DMS 273 treated with DMSO at 0.1 percent for 48 hours (cell line): ENCODE measurements at regions not wholly inside any gene's neighbourhood (a gene's known extent, or its start where the extent isn't known, plus 50 kb on each side); places are given as distances from the start of the nearest gene placed in this dataset.

Source experiments
- DNase-seq: peaks from one replicate; lab custom pipeline; 2025; lab: John Stamatoyannopoulos, UW

GRCh38 chr5:179497636-179498340 lies 52.6 kb upstream of the RUFY1 start:
- peak; percentile 39 for DNase-seq

- no peak for DNase-seq
These were observed 54.4 kb upstream of the RUFY1 start for GRCh38 chr5:179495906-179496455.

GRCh38 chr5:179494774-179495526 lies 55.4 kb upstream of the RUFY1 start:
- no peak for DNase-seq

- DNase-seq: no peak
These were observed 61.4 kb upstream of the RUFY1 start for GRCh38 chr5:179488975-179489374.

- DNase-seq: no peak
These were observed 61.9 kb upstream of the RUFY1 start for GRCh38 chr5:179488491-179488890.

GRCh38 chr5:179487145-179487544 lies 63.2 kb upstream of the RUFY1 start:
- DNase-seq: no peak

GRCh38 chr5:179486596-179487051 lies 63.7 kb upstream of the RUFY1 start:
- DNase-seq: peak; percentile 11

GRCh38 chr5:179485845-179486575 lies 64.3 kb upstream of the RUFY1 start:
- DNase-seq: no peak

GRCh38 chr5:179484761-179485160 lies 65.6 kb upstream of the RUFY1 start:
- DNase-seq: no peak

- no peak for DNase-seq
These were observed 66.2 kb upstream of the RUFY1 start for GRCh38 chr5:179484201-179484600.

GRCh38 chr5:179478624-179479023 lies 71.7 kb upstream of the RUFY1 start:
- no peak for DNase-seq

GRCh38 chr5:179475208-179475751 lies 75.1 kb upstream of the RUFY1 start:
- peak; percentile 13 for DNase-seq

- DNase-seq: no peak
These were observed 77.7 kb upstream of the RUFY1 start for GRCh38 chr5:179472641-179473040.

- DNase-seq: no peak
These were observed 78.2 kb upstream of the RUFY1 start for GRCh38 chr5:179472174-179472573.

- DNase-seq: no peak
These were observed 80.2 kb upstream of the RUFY1 start for GRCh38 chr5:179470201-179470600.

GRCh38 chr5:179468696-179469095 lies 81.7 kb upstream of the RUFY1 start:
- DNase-seq: no peak

GRCh38 chr5:179467441-179467840 lies 82.9 kb upstream of the RUFY1 start:
- DNase-seq: no peak

GRCh38 chr5:179464631-179465030 lies 85.7 kb upstream of the RUFY1 start:
- no peak for DNase-seq

GRCh38 chr5:179462040-179462439 lies 88.3 kb upstream of the RUFY1 start:
- no peak for DNase-seq

GRCh38 chr5:179461576-179461975 lies 88.8 kb upstream of the RUFY1 start:
- DNase-seq: no peak

- no peak for DNase-seq
These were observed 90.6 kb upstream of the RUFY1 start for GRCh38 chr5:179459771-179460170.

GRCh38 chr5:179457612-179458011 lies 92.7 kb upstream of the RUFY1 start:
- no peak for DNase-seq
